ENCODE measurements at regions not wholly inside any gene's neighbourhood (a gene's known extent, or its start where the extent isn't known, plus 50 kb on each side); places are given as distances from the start of the nearest gene placed in this dataset.

GRCh38 chr20:5397393-5397792, 80.6 kb upstream of the PROKR2 start:
- H4K20me1 ChIP-seq (ENCODE audit: control insufficient read depth, insufficient read depth, low read depth, low read length) = no peaks in the 10 kb centered on the region
- no peaks in the 10 kb centered on the region for H3F3A ChIP-seq (ENCODE audit: control insufficient read depth, insufficient read depth)
- H3K79me2 ChIP-seq (ENCODE audit: control insufficient read depth, low read length) = no peaks in the 10 kb centered on the region
- no peak overlapping the region for H3K4me3 ChIP-seq (ENCODE audit: low read length)
- H3K27me3 ChIP-seq (ENCODE audit: control insufficient read depth, low read length) = no peaks in the 10 kb centered on the region
- TF ChIP-seq EZH2phosphoT487 (IDR thresholded peaks at IDR 0.05; ENCODE audit: borderline replicate concordance, low read length) = no peak
- no peak for TF ChIP-seq CTCF (IDR thresholded peaks at IDR 0.05; ENCODE audit: low read depth, low read length, poor library complexity, severe bottlenecking)
- no peaks in the 10 kb centered on the region for H3K4me1 ChIP-seq (ENCODE audit: control insufficient read depth, low read length)
- H3K9me2 ChIP-seq (replicated peaks; ENCODE audit: control insufficient read depth, low read length) = no peaks in the 10 kb centered on the region
- no peaks in the 10 kb centered on the region for H3K9me3 ChIP-seq (ENCODE audit: control insufficient read depth, insufficient read depth, low read length)
- H3K27ac ChIP-seq (ENCODE audit: low read depth, low read length) = no peak overlapping the region
- no peak overlapping the region for H3K4me2 ChIP-seq (ENCODE audit: low read length)
- H3K36me3 ChIP-seq (ENCODE audit: control insufficient read depth, low read length) = no peaks in the 10 kb centered on the region

- H3K4me1 ChIP-seq (ENCODE audit: control insufficient read depth, low read length) = no peaks in the 10 kb centered on the region
- TF ChIP-seq EZH2phosphoT487 (IDR thresholded peaks at IDR 0.05; ENCODE audit: borderline replicate concordance, low read length) (no peak), CTCF (IDR thresholded peaks at IDR 0.05; ENCODE audit: low read depth, low read length, poor library complexity, severe bottlenecking) (no peak)
- no peaks in the 10 kb centered on the region for H3F3A ChIP-seq (ENCODE audit: control insufficient read depth, insufficient read depth)
- H3K27ac ChIP-seq (ENCODE audit: low read depth, low read length) = no peak overlapping the region
- no peaks in the 10 kb centered on the region for H3K79me2 ChIP-seq (ENCODE audit: control insufficient read depth, low read length)
- H3K4me2 ChIP-seq (ENCODE audit: low read length) = no peak overlapping the region
- no peak overlapping the region for H3K4me3 ChIP-seq (ENCODE audit: low read length)
- no peaks in the 10 kb centered on the region for H4K20me1 ChIP-seq (ENCODE audit: control insufficient read depth, insufficient read depth, low read depth, low read length)
- no peaks in the 10 kb centered on the region for H3K27me3 ChIP-seq (ENCODE audit: control insufficient read depth, low read length)
- no peaks in the 10 kb centered on the region for H3K9me3 ChIP-seq (ENCODE audit: control insufficient read depth, insufficient read depth, low read length)
- H3K9me2 ChIP-seq (replicated peaks; ENCODE audit: control insufficient read depth, low read length) = no peaks in the 10 kb centered on the region
- no peaks in the 10 kb centered on the region for H3K36me3 ChIP-seq (ENCODE audit: control insufficient read depth, low read length)
Measured at GRCh38 chr20:5395932-5396727, 79.4 kb upstream of the PROKR2 start.

- Histone ChIP-seq H3K79me2 (ENCODE audit: control insufficient read depth, low read length) (no peaks in the 10 kb centered on the region), H3F3A (ENCODE audit: control insufficient read depth, insufficient read depth) (no peaks in the 10 kb centered on the region), H3K9me2 (replicated peaks; ENCODE audit: control insufficient read depth, low read length) (no peaks in the 10 kb centered on the region), H3K27me3 (ENCODE audit: control insufficient read depth, low read length) (0 out of 2 replicates have a peak, but pooled peaks cover 3% of the 10 kb centered on the region), H3K4me3 (ENCODE audit: low read length) (no peak overlapping the region), H3K36me3 (ENCODE audit: control insufficient read depth, low read length) (no peaks in the 10 kb centered on the region), H4K20me1 (ENCODE audit: control insufficient read depth, insufficient read depth, low read depth, low read length) (no peaks in the 10 kb centered on the region), H3K4me2 (ENCODE audit: low read length) (no peak overlapping the region), H3K27ac (ENCODE audit: low read depth, low read length) (no peak overlapping the region), H3K4me1 (ENCODE audit: control insufficient read depth, low read length) (no peaks in the 10 kb centered on the region), H3K9me3 (ENCODE audit: control insufficient read depth, insufficient read depth, low read length) (no peaks in the 10 kb centered on the region)
- TF ChIP-seq EZH2phosphoT487 (IDR thresholded peaks at IDR 0.05; ENCODE audit: borderline replicate concordance, low read length) = no peak
- no peak for TF ChIP-seq CTCF (IDR thresholded peaks at IDR 0.05; ENCODE audit: low read depth, low read length, poor library complexity, severe bottlenecking)
Measured at GRCh38 chr20:5393218-5393870, 76.6 kb upstream of the PROKR2 start.
